ENCODE measurements at regions not wholly inside any gene's neighbourhood (a gene's known extent, or its start where the extent isn't known, plus 50 kb on each side); places are given as distances from the start of the nearest gene placed in this dataset.

DNA sequence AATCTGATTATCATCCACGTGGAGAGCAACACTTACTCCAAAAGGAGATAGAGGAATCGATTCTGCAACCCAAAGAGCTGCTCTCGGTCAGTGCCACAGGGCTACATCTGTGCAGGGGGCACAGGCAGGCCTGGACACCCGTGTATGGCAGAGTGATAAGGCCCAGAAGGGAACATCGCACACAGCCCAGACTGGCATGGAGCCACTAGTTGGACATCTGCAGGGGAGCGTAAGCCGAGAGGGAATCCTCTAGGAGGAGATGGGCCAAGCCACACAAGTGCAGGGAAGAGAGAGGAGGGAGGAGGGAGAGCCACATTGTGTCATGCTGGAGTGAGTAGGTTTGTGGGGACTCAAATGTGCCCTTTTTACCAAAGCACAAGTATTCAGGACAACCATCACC lies 50.4 kb upstream of the ENTPD6 start:
- DNase-seq (ENCODE audit: low read depth), result no peak
- TF ChIP-seq, protein P1, sequence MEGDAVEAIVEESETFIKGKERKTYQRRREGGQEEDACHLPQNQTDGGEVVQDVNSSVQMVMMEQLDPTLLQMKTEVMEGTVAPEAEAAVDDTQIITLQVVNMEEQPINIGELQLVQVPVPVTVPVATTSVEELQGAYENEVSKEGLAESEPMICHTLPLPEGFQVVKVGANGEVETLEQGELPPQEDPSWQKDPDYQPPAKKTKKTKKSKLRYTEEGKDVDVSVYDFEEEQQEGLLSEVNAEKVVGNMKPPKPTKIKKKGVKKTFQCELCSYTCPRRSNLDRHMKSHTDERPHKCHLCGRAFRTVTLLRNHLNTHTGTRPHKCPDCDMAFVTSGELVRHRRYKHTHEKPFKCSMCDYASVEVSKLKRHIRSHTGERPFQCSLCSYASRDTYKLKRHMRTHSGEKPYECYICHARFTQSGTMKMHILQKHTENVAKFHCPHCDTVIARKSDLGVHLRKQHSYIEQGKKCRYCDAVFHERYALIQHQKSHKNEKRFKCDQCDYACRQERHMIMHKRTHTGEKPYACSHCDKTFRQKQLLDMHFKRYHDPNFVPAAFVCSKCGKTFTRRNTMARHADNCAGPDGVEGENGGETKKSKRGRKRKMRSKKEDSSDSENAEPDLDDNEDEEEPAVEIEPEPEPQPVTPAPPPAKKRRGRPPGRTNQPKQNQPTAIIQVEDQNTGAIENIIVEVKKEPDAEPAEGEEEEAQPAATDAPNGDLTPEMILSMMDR (conservative IDR thresholded peaks at IDR 0.05; ENCODE audit: low read depth, low read length), result no peak
- H3K4me3 ChIP-seq (ENCODE audit: low read depth, low read length), result no peak overlapping the region

All from epithelial cell of proximal tubule (primary cell).